Prostate gland (tissue), 2 donors: ENCODE measurements at regions not wholly inside any gene's neighbourhood (a gene's known extent, or its start where the extent isn't known, plus 50 kb on each side); places are given as distances from the start of the nearest gene placed in this dataset.

ENCODE experiments used
- CTCF ChIP-seq, 4 experiments: fragments of 200-600 bp in 2 of 4; fragments of 450-650 bp in 2 of 4; sonication (generic) in 2 of 4; IDR thresholded peaks; 1 replicate in 3 of 4; 2 replicates in 1 of 4; pipeline ENCODE4 v1.5.1; 2016 to 2019; ENCODE audit warnings: antibody characterized with exemption in 4 of 4, mild to moderate bottlenecking in 2 of 4, moderate library complexity in 2 of 4
- POLR2A ChIP-seq: fragments of 450-650 bp; IDR thresholded peaks from one replicate; pipeline ENCODE4 v1.6.1; 2016; ENCODE audit warnings: antibody characterized with exemption, mild to moderate bottlenecking
- POLR2AphosphoS5 ChIP-seq: sonication (generic); formaldehyde crosslinking; IDR thresholded peaks from one replicate; pipeline ENCODE4 v1.6.1; 2017; ENCODE audit warnings: antibody characterized with exemption

- TF ChIP-seq CTCF (IDR thresholded peaks at IDR 0.05) = no peak
- no peak for TF ChIP-seq POLR2AphosphoS5
- no peak for TF ChIP-seq POLR2A
Observed at GRCh38 chr1:219812086-219812485, 116.3 kb downstream of the SLC30A10 start.
